Keratinocyte (primary cell): ENCODE measurements at regions not wholly inside any gene's neighbourhood (a gene's known extent, or its start where the extent isn't known, plus 50 kb on each side); places are given as distances from the start of the nearest gene placed in this dataset.

Source experiments
- DNase-seq: peaks from one replicate; pipeline ENCODE4 v3.0.0-alpha.2; 2011; ENCODE audit warnings: low read depth, missing footprints, low spot score
- FAIRE-seq: peaks from 2 replicates; lab custom pipeline; 2011; peaks lifted over from hg19 to GRCh38; lab: Jason Lieb, UNC
- H2AFZ ChIP-seq: 2 replicates; pipeline ENCODE4 v1.6.0; 2012; ENCODE audit warnings: low read length, control low read depth, inconsistent platforms; ENCODE audit not compliant: control insufficient read depth
- H3K27ac ChIP-seq: 2 replicates; pipeline ENCODE4 v1.5.1; 2011; ENCODE audit warnings: low read length; ENCODE audit not compliant: control insufficient read depth, insufficient read depth
- H3K27me3 ChIP-seq: 3 replicates; pipeline ENCODE4 v1.6.0; 2011; ENCODE audit warnings: low read length; ENCODE audit not compliant: control insufficient read depth, insufficient read depth; ENCODE audit errors: extremely low read depth
- H3K36me3 ChIP-seq, 2 experiments: 2 replicates in 1 of 2; 3 replicates in 1 of 2; pipeline ENCODE4 v1.5.1; 2011; ENCODE audit warnings: low read length in 2 of 2, mild to moderate bottlenecking in 1 of 2; ENCODE audit not compliant: control insufficient read depth in 2 of 2, insufficient read depth in 2 of 2; ENCODE audit errors: extremely low read depth in 1 of 2
- H3K4me1 ChIP-seq: 3 replicates; pipeline ENCODE4 v1.5.1; 2011; ENCODE audit warnings: low read length; ENCODE audit not compliant: control insufficient read depth, insufficient read depth; ENCODE audit errors: extremely low read depth
- H3K4me2 ChIP-seq: 3 replicates; pipeline ENCODE4 v1.6.0; 2011; ENCODE audit warnings: low read depth, low read length; ENCODE audit not compliant: control insufficient read depth, insufficient read depth; ENCODE audit errors: extremely low read depth
- H3K4me3 ChIP-seq, 3 experiments: fragments of 200-600 bp in 1 of 3; sonication (generic) in 1 of 3; 2 replicates in 2 of 3; 3 replicates in 1 of 3; pipeline ENCODE4 v1.5.1; 2011 to 2016; ENCODE audit warnings: low read length in 3 of 3, mild to moderate bottlenecking in 3 of 3, control low read depth in 2 of 3, inconsistent platforms in 1 of 3, low read depth in 1 of 3, mixed read lengths in 1 of 3, mixed run types in 1 of 3, moderate library complexity in 1 of 3; ENCODE audit not compliant: control insufficient read depth in 2 of 3, insufficient read depth in 2 of 3; ENCODE audit errors: extremely low read depth in 1 of 3
- H3K79me2 ChIP-seq: 2 replicates; pipeline ENCODE4 v1.6.0; 2012; ENCODE audit warnings: low read length; ENCODE audit not compliant: control insufficient read depth, insufficient read depth
- H3K9ac ChIP-seq: 3 replicates; pipeline ENCODE4 v1.6.0; 2011; ENCODE audit warnings: low read length; ENCODE audit not compliant: control insufficient read depth, insufficient read depth; ENCODE audit errors: extremely low read depth
- H3K9me1 ChIP-seq: 3 replicates; pipeline ENCODE4 v1.6.0; 2011; ENCODE audit warnings: low read length; ENCODE audit not compliant: control insufficient read depth, insufficient read depth; ENCODE audit errors: extremely low read depth
- H3K9me3 ChIP-seq: 2 replicates; pipeline ENCODE4 v1.5.1; 2012; ENCODE audit warnings: low read depth, low read length; ENCODE audit not compliant: control insufficient read depth
- H4K20me1 ChIP-seq: 3 replicates; pipeline ENCODE4 v1.6.0; 2011; ENCODE audit warnings: low read length; ENCODE audit not compliant: control insufficient read depth, insufficient read depth; ENCODE audit errors: extremely low read depth
- CTCF ChIP-seq, 3 experiments: IDR thresholded peaks in 1 of 3; conservative IDR thresholded peaks in 1 of 3; optimal IDR thresholded peaks in 1 of 3; 2 replicates in 2 of 3; 3 replicates in 1 of 3; pipeline versions ENCODE3 to v1.5.1; 2011; ENCODE audit warnings: low read length in 3 of 3, mild to moderate bottlenecking in 3 of 3, moderate library complexity in 2 of 3, control low read depth in 1 of 3, inconsistent platforms in 1 of 3; ENCODE audit not compliant: insufficient read depth in 2 of 3; ENCODE audit errors: extremely low read depth in 1 of 3
- EZH2 ChIP-seq: IDR thresholded peaks from one replicate; pipeline ENCODE4 v1.6.1; 2012; ENCODE audit warnings: inconsistent platforms, mild to moderate bottlenecking, low read length, moderate library complexity
- dilution Hi-C: fragments of 300-500 bp; cut with MboI; formaldehyde crosslinking; loops from one replicate; pipeline ENCODE4 v1.7.0; 2020; ENCODE audit warnings: low sequenced_read_pairs; ENCODE audit not compliant: extremely low pct_ligation_motif_present

GRCh38 chr5:52579391-52579790, 208.3 kb upstream of the ITGA1 start:
- H3K27me3 ChIP-seq: no peaks in the 10 kb centered on the region
- no peaks in the 10 kb centered on the region for H3K4me1 ChIP-seq
- H3K9me1 ChIP-seq: no peaks in the 10 kb centered on the region
- no peak overlapping the region for H2AFZ ChIP-seq
- H4K20me1 ChIP-seq: no peaks in the 10 kb centered on the region
- no peak for TF ChIP-seq EZH2
- TF ChIP-seq CTCF (optimal IDR thresholded peaks at IDR 0.05 in 1 of 3, IDR thresholded peaks at IDR 0.05 in 1 of 3, conservative IDR thresholded peaks at IDR 0.05 in 1 of 3; ENCODE audit: extremely low read depth in 1 of 3, insufficient read depth in 2 of 3, low read length in 3 of 3): no peak
- DNase-seq (no peak), FAIRE-seq (no peak)
- no peak overlapping the region for H3K9ac ChIP-seq
- H3K4me2 ChIP-seq: no peak overlapping the region
- H3K79me2 ChIP-seq: no peaks in the 10 kb centered on the region
- no peaks in the 10 kb centered on the region for H3K9me3 ChIP-seq
- H3K27ac ChIP-seq: no peak overlapping the region
- H3K36me3 ChIP-seq: no peaks in the 10 kb centered on the region
- H3K4me3 ChIP-seq: no peak overlapping the region
- dilution Hi-C loops: no loop called here

- no peak for FAIRE-seq
- peak; percentile 0 for DNase-seq
Measured at GRCh38 chr5:52580921-52581320, 206.8 kb upstream of the ITGA1 start.

More at GRCh38 chr5:52580921-52581320, 206.8 kb upstream of the ITGA1 start:
- dilution Hi-C loops: no loop called here
- Histone ChIP-seq H3K27ac (no peak overlapping the region), H3K9ac (no peak overlapping the region), H3K4me1 (no peaks in the 10 kb centered on the region), H2AFZ (no peak overlapping the region), H3K36me3 (no peaks in the 10 kb centered on the region), H4K20me1 (no peaks in the 10 kb centered on the region), H3K27me3 (no peaks in the 10 kb centered on the region), H3K4me2 (no peak overlapping the region), H3K4me3 (no peak overlapping the region), H3K79me2 (no peaks in the 10 kb centered on the region), H3K9me3 (no peaks in the 10 kb centered on the region), H3K9me1 (no peaks in the 10 kb centered on the region)
- TF ChIP-seq CTCF (optimal IDR thresholded peaks at IDR 0.05 in 1 of 3, IDR thresholded peaks at IDR 0.05 in 1 of 3, conservative IDR thresholded peaks at IDR 0.05 in 1 of 3; ENCODE audit: extremely low read depth in 1 of 3, insufficient read depth in 2 of 3, low read length in 3 of 3) (no peak), EZH2 (no peak)
